GM19193 (cell line): ENCODE measurements at regions not wholly inside any gene's neighbourhood (a gene's known extent, or its start where the extent isn't known, plus 50 kb on each side); places are given as distances from the start of the nearest gene placed in this dataset.

ENCODE experiments used
- POLR2A ChIP-seq: IDR thresholded peaks from 4 replicates; pipeline ENCODE4 v1.6.1; 2011; ENCODE audit not compliant: insufficient read depth, insufficient read length; ENCODE audit errors: extremely low read depth

DNA sequence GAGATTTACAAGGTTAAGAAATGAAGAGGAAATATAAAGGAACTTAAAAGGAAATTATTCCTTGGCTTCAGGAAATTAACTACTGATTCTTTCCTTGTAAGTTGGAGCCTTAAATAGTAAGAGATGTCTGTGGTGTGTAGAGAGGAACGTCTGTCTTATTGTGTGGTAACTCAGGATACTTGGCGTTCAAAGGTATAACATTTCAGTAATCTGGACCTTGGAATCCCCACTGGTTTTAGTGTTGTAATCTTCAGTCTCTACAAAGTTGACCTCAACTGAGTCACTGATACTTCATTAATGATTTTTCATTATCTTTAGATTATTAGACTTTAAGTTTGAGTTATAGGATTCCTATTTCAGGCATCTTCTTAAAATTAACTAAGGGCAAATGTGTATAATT lies 79.1 kb upstream of the LSM6 start:
- TF ChIP-seq POLR2A = no peak

GRCh38 chr4:146095860-146096259 lies 79.7 kb upstream of the LSM6 start:
- no peak for TF ChIP-seq POLR2A

- TF ChIP-seq POLR2A = no peak
Observed at GRCh38 chr4:146095091-146095690, 80.3 kb upstream of the LSM6 start.

- no peak for TF ChIP-seq POLR2A
Observed at GRCh38 chr4:146088690-146089089, 86.8 kb upstream of the LSM6 start.

DNA sequence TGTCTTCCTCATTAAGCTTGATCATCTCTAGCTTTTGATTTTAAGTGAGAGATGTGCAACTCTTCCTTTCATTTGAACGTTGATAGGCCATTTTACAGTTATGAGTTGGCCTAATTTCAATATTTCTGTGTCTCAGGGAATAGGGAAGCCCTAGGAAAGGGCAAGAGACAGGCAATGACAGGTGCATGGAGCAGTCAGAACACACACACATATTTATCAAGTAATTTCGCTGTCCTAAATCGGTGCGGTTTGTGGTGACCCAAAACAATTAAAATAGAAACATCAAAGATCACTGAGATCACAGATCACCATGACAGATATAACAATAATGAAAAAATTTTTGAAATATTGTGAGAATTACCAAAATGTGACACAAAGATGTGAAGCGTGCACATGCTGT lies 87.7 kb upstream of the LSM6 start:
- no peak for TF ChIP-seq POLR2A

- TF ChIP-seq POLR2A = no peak
Observed at GRCh38 chr4:146076081-146076480, 99.4 kb upstream of the LSM6 start.

GRCh38 chr4:146073517-146073916 lies 102.0 kb upstream of the LSM6 start:
- no peak for TF ChIP-seq POLR2A

- no peak for TF ChIP-seq POLR2A
Observed at GRCh38 chr4:146072376-146072775, 103.1 kb upstream of the LSM6 start.

GRCh38 chr4:146071390-146071789 lies 104.1 kb upstream of the LSM6 start:
- TF ChIP-seq POLR2A = no peak

DNA sequence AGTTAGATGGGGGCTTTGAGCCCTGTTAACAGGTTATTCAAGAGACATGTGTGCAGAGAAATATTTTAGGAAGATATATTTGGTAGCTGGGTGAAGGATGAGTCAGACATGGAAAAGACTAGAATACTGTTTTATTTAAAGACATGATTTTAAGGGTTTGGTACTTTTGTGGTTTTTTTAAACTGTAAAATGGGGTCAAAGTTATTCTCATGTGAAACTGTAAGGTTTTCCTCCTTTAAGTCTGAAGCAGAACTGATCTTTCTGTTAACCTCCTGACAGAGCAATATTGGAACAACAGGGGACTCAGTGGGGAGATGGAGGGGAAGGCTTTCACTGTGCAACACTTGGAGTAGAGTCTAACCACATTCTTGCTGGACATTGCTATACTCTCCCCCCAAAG lies 112.4 kb upstream of the LSM6 start:
- TF ChIP-seq POLR2A = no peak

GRCh38 chr4:146062340-146062739 lies 113.2 kb upstream of the LSM6 start:
- TF ChIP-seq POLR2A = no peak

GRCh38 chr4:146061610-146062334 lies 113.7 kb upstream of the LSM6 start:
- no peak for TF ChIP-seq POLR2A

DNA sequence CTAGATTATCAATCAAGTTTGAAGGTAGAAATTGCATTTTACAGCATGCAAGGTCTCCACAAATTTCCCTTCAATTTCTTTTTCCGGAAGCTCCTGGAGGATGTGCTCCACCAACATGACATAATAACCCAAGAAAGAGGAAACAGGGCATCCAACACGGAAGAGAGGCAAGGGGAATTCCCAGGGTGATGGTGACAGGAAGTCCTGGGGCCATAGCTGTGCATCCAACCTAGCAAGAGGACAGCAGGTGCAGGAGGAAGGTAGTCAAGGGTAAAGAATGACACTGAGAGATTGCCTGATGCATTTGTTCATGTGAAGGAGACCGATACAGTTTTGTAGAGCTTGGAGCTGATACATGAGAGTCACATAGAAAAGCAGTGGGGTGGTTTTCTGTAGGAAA lies 115.7 kb upstream of the LSM6 start:
- TF ChIP-seq POLR2A = no peak

GRCh38 chr4:146059151-146059550 lies 116.4 kb upstream of the LSM6 start:
- TF ChIP-seq POLR2A = no peak

- TF ChIP-seq POLR2A = no peak
Observed at GRCh38 chr4:146058531-146058930, 117.0 kb upstream of the LSM6 start.

GRCh38 chr4:146054676-146055075 lies 116.1 kb upstream of the ZNF827 start:
- TF ChIP-seq POLR2A = no peak
